Fibroblast of lung (primary cell): ENCODE measurements at regions not wholly inside any gene's neighbourhood (a gene's known extent, or its start where the extent isn't known, plus 50 kb on each side); places are given as distances from the start of the nearest gene placed in this dataset.

ENCODE experiments used
- DNase-seq, 2 donors: peaks; one replicate each; pipeline versions ENCODE4 v3.0.0 to v3.0.0-alpha.2; 2010; ENCODE audit warnings: low read depth in 2 of 2
- H2AFZ ChIP-seq: 2 replicates; pipeline ENCODE4 v1.5.1; 2012; ENCODE audit warnings: low read length, control low read depth, inconsistent platforms
- H3K27ac ChIP-seq: 2 replicates; pipeline ENCODE4 v1.5.1; 2011; ENCODE audit warnings: low read length, control low read depth; ENCODE audit not compliant: insufficient read depth
- H3K27me3 ChIP-seq: 2 replicates; pipeline ENCODE4 v1.5.1; 2011; ENCODE audit warnings: mild to moderate bottlenecking, low read length; ENCODE audit not compliant: control insufficient read depth, insufficient read depth
- H3K36me3 ChIP-seq: 2 replicates; pipeline ENCODE4 v1.5.1; 2011; ENCODE audit warnings: low read length; ENCODE audit not compliant: control insufficient read depth, insufficient read depth
- H3K4me1 ChIP-seq: 2 replicates; pipeline ENCODE4 v1.5.1; 2011; ENCODE audit warnings: low read length; ENCODE audit not compliant: control insufficient read depth, insufficient read depth; ENCODE audit errors: extremely low read depth
- H3K4me2 ChIP-seq: 2 replicates; pipeline ENCODE4 v1.5.1; 2011; ENCODE audit warnings: low read length, control low read depth; ENCODE audit not compliant: insufficient read depth; ENCODE audit errors: extremely low read depth
- H3K4me3 ChIP-seq, 4 experiments: fragments of 200-600 bp in 1 of 4; sonication (generic) in 1 of 4; replicated peaks in 1 of 4; 2 replicates each; pipeline ENCODE4 v1.5.1; 2011 to 2016; ENCODE audit warnings: low read length in 4 of 4, low read depth in 3 of 4, mild to moderate bottlenecking in 3 of 4, control low read depth in 2 of 4, inconsistent platforms in 1 of 4, mixed read lengths in 1 of 4; ENCODE audit not compliant: insufficient read depth in 1 of 4; ENCODE audit errors: control extremely low read depth in 1 of 4
- H3K79me2 ChIP-seq: 2 replicates; pipeline ENCODE4 v1.5.1; 2012; ENCODE audit warnings: mild to moderate bottlenecking, low read length, inconsistent platforms; ENCODE audit not compliant: control insufficient read depth, insufficient read depth
- H3K9ac ChIP-seq: 2 replicates; pipeline ENCODE4 v1.5.1; 2011; ENCODE audit warnings: mild to moderate bottlenecking, low read length, control low read depth; ENCODE audit not compliant: insufficient read depth
- H3K9me3 ChIP-seq: 2 replicates; pipeline ENCODE4 v1.5.1; 2012; ENCODE audit warnings: low read depth, low read length; ENCODE audit not compliant: control insufficient read depth, insufficient read depth
- H4K20me1 ChIP-seq: 2 replicates; pipeline ENCODE4 v1.5.1; 2011; ENCODE audit warnings: low read length; ENCODE audit not compliant: control insufficient read depth, insufficient read depth; ENCODE audit errors: extremely low read depth
- EZH2 ChIP-seq: IDR thresholded peaks from 2 replicates; pipeline ENCODE4 v1.5.1; 2012; ENCODE audit warnings: low read length, control low read depth, mild to moderate bottlenecking; ENCODE audit errors: missing control alignments
- TF ChIP-seq, protein P1 (sequence below), 2 donors: IDR thresholded peaks in 1 of 2; conservative IDR thresholded peaks in 1 of 2; 1 replicate in 1 of 2; 2 replicates in 1 of 2; pipeline ENCODE4 v1.5.1; 2011 to 2012; ENCODE audit warnings: low read length in 2 of 2, control low read depth in 1 of 2, inconsistent platforms in 1 of 2, low read depth in 1 of 2, mild to moderate bottlenecking in 1 of 2

- no peak overlapping the region for H2AFZ ChIP-seq
- H3K4me1 ChIP-seq, result no peaks in the 10 kb centered on the region
- no peak overlapping the region for H3K4me3 ChIP-seq
- H3K9ac ChIP-seq, result no peak overlapping the region
- H4K20me1 ChIP-seq, result no peaks in the 10 kb centered on the region
- no peak for DNase-seq
- no peak overlapping the region for H3K27ac ChIP-seq
- TF ChIP-seq EZH2, result no peak
- TF ChIP-seq, protein P1, sequence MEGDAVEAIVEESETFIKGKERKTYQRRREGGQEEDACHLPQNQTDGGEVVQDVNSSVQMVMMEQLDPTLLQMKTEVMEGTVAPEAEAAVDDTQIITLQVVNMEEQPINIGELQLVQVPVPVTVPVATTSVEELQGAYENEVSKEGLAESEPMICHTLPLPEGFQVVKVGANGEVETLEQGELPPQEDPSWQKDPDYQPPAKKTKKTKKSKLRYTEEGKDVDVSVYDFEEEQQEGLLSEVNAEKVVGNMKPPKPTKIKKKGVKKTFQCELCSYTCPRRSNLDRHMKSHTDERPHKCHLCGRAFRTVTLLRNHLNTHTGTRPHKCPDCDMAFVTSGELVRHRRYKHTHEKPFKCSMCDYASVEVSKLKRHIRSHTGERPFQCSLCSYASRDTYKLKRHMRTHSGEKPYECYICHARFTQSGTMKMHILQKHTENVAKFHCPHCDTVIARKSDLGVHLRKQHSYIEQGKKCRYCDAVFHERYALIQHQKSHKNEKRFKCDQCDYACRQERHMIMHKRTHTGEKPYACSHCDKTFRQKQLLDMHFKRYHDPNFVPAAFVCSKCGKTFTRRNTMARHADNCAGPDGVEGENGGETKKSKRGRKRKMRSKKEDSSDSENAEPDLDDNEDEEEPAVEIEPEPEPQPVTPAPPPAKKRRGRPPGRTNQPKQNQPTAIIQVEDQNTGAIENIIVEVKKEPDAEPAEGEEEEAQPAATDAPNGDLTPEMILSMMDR (conservative IDR thresholded peaks at IDR 0.05 in 1 of 2, IDR thresholded peaks at IDR 0.05 in 1 of 2; ENCODE audit: low read depth in 1 of 2, low read length in 2 of 2), result no peak
- no peak overlapping the region for H3K4me2 ChIP-seq
- H3K36me3 ChIP-seq, result no peaks in the 10 kb centered on the region
- H3K27me3 ChIP-seq, result no peaks in the 10 kb centered on the region
- no peaks in the 10 kb centered on the region for H3K9me3 ChIP-seq
- H3K79me2 ChIP-seq, result no peaks in the 10 kb centered on the region
These were observed 238.3 kb downstream of the WDR11 start for GRCh38 chr10:121089434-121089833.

- H3K4me3 ChIP-seq, result no peak overlapping the region
- no peak overlapping the region for H2AFZ ChIP-seq
- H3K4me1 ChIP-seq, result no peaks in the 10 kb centered on the region
- H3K27ac ChIP-seq, result no peak overlapping the region
- DNase-seq, result peak in 1 of 2 donors; percentile 43
- TF ChIP-seq EZH2, result no peak
- TF ChIP-seq, protein P1 (conservative IDR thresholded peaks at IDR 0.05 in 1 of 2, IDR thresholded peaks at IDR 0.05 in 1 of 2; ENCODE audit: low read depth in 1 of 2, low read length in 2 of 2), result no peak
- no peaks in the 10 kb centered on the region for H3K36me3 ChIP-seq
- no peaks in the 10 kb centered on the region for H4K20me1 ChIP-seq
- H3K4me2 ChIP-seq, result no peak overlapping the region
- H3K79me2 ChIP-seq, result no peaks in the 10 kb centered on the region
- no peaks in the 10 kb centered on the region for H3K9me3 ChIP-seq
- H3K27me3 ChIP-seq, result no peaks in the 10 kb centered on the region
- H3K9ac ChIP-seq, result no peak overlapping the region
These were observed 241.0 kb downstream of the WDR11 start for GRCh38 chr10:121091961-121092719.

GRCh38 chr10:121092720-121093095, 241.5 kb downstream of the WDR11 start:
- no peak overlapping the region for H3K27ac ChIP-seq
- H3K4me1 ChIP-seq, result no peaks in the 10 kb centered on the region
- no peaks in the 10 kb centered on the region for H3K9me3 ChIP-seq
- H3K4me2 ChIP-seq, result no peak overlapping the region
- H3K79me2 ChIP-seq, result no peaks in the 10 kb centered on the region
- no peaks in the 10 kb centered on the region for H3K27me3 ChIP-seq
- DNase-seq, result peak in 1 of 2 donors; percentile 20
- no peak overlapping the region for H3K4me3 ChIP-seq
- no peaks in the 10 kb centered on the region for H4K20me1 ChIP-seq
- no peak overlapping the region for H3K9ac ChIP-seq
- no peak for TF ChIP-seq EZH2
- TF ChIP-seq, protein P1 (conservative IDR thresholded peaks at IDR 0.05 in 1 of 2, IDR thresholded peaks at IDR 0.05 in 1 of 2; ENCODE audit: low read depth in 1 of 2, low read length in 2 of 2), result no peak
- no peak overlapping the region for H2AFZ ChIP-seq
- no peaks in the 10 kb centered on the region for H3K36me3 ChIP-seq
